Tibial artery (tissue), 4 donors: ENCODE measurements at regions not wholly inside any gene's neighbourhood (a gene's known extent, or its start where the extent isn't known, plus 50 kb on each side); places are given as distances from the start of the nearest gene placed in this dataset.

Experiments
- DNase-seq, 2 donors: peaks; one replicate each; pipeline ENCODE4 v3.0.0-alpha.2; 2019
- H3K27ac ChIP-seq, 2 donors: fragments of 200-600 bp; sonication (generic) in 1 of 2; 1 replicate in 1 of 2; 2 replicates in 1 of 2; pipeline ENCODE4 v1.5.1; 2018 to 2019; ENCODE audit warnings: mild to moderate bottlenecking in 1 of 2
- H3K27me3 ChIP-seq, 2 donors: fragments of 200-600 bp; sonication (generic) in 1 of 2; one replicate each; pipeline versions ENCODE4 v1.5.1 to v1.6.0; 2016 to 2019
- H3K36me3 ChIP-seq, 3 donors: fragments of 200-600 bp; sonication (generic) in 2 of 3; one replicate each; pipeline ENCODE4 v1.5.1; 2016 to 2019; ENCODE audit warnings: mild to moderate bottlenecking in 2 of 3
- H3K4me1 ChIP-seq, 4 donors: fragments of 200-600 bp; sonication (generic) in 2 of 4; 1 replicate in 3 of 4; 2 replicates in 1 of 4; pipeline ENCODE4 v1.5.1; 2016 to 2019
- H3K4me3 ChIP-seq, 2 donors: fragments of 200-600 bp; sonication (generic) in 1 of 2; 1 replicate in 1 of 2; 2 replicates in 1 of 2; pipeline ENCODE4 v1.5.1; 2018 to 2019; ENCODE audit warnings: mild to moderate bottlenecking in 2 of 2
- H3K9me3 ChIP-seq, 3 donors: fragments of 200-600 bp; sonication (generic) in 1 of 3; one replicate each; pipeline ENCODE4 v1.5.1; 2016 to 2019
- intact Hi-C: fragments of 100-400 bp; cut with DNase I; formaldehyde crosslinking; loops from one replicate; pipeline ENCODE4 v1.15.0; 2023; ENCODE audit warnings: low total_unique reads
- TF ChIP-seq, protein P1 (sequence below), 2 experiments: fragments of 200-600 bp in 1 of 2; fragments of 450-650 bp in 1 of 2; IDR thresholded peaks; one replicate each; pipeline ENCODE4 v1.5.1; 2017 to 2019; ENCODE audit warnings: antibody characterized with exemption in 2 of 2, mild to moderate bottlenecking in 1 of 2, moderate library complexity in 1 of 2

DNA sequence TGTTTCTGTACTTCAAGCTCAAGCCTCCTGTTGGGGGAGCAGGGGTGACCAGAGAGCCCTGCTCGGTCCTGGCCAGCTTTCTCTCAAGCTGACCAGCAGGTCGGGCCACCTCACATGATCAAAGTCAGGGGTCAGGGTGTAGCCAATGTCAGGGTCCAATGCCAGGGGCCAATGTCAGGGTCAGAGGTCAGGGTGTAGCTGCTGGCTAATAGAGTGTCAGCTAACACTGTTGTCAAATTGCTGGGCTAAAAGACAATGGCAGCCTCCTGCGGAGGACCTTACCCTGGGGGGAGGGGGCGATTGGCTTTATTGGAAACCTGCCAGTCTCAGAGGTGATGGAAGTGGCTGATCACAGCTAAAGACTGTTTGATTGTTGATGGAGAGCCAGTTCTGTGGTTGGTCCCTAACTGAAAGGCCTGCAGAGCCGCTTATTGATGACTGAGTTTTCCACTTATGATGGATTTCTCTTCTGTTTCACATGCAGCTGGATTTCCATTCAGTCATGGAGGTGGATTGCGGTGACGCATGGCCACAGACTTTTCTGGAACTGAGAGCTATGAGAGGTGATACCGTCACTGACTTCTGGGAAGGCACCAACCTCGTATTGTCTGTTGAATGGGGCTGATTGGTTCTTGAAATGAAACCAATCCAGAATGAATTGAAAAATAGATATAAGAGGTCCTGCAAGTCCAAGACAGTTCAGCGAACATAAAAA lies 97.4 kb upstream of the ZFHX3 start:
- DNase-seq: no peak
- H3K27ac ChIP-seq: peak overlapping the region; percentile 73 to 79
- intact Hi-C loops: no loop called here

DNA sequence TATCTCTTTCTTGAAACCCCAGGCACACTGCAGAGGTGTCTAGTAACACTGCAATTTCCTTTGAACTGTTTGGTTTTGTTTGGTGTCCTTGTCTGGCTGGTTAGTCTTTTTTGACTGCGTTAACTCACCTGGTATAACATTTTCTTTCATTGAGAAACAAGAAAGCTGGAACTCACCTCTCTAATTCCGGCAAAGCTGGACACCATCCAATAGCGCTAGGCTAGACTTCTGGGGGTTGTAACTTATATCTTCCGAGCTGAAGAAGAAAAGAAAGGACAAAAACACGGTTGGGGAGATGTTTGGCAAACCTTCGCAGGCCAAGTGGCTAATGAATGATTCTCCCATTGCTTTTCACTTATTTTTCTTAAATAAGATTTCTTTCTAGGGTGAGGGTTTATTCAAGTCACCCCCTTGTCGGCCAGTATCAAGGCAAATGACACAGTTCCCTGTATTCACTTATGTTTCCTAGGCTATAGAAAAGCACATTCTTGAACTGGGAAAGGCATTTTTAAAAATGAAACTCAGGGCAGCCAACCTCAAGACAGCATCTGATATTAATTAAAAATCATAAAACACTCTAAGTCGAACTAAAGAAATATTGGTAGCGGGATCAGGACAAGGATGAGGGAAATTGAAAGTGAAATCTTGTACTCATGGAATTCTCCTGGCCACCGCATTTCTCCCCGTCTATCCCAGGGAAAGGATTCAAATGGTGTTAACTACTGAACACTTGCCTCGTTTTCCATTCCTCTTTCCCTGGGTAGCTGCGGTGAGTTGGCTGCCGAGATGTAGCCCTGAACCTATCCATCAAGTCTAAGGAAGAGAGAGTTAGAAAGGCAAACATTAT lies 95.9 kb upstream of the ZFHX3 start:
- no peaks in the 10 kb centered on the region for H3K36me3 ChIP-seq
- DNase-seq: no peak
- peak overlapping the region; percentile 73 to 79 for H3K27ac ChIP-seq
- TF ChIP-seq, protein P1, sequence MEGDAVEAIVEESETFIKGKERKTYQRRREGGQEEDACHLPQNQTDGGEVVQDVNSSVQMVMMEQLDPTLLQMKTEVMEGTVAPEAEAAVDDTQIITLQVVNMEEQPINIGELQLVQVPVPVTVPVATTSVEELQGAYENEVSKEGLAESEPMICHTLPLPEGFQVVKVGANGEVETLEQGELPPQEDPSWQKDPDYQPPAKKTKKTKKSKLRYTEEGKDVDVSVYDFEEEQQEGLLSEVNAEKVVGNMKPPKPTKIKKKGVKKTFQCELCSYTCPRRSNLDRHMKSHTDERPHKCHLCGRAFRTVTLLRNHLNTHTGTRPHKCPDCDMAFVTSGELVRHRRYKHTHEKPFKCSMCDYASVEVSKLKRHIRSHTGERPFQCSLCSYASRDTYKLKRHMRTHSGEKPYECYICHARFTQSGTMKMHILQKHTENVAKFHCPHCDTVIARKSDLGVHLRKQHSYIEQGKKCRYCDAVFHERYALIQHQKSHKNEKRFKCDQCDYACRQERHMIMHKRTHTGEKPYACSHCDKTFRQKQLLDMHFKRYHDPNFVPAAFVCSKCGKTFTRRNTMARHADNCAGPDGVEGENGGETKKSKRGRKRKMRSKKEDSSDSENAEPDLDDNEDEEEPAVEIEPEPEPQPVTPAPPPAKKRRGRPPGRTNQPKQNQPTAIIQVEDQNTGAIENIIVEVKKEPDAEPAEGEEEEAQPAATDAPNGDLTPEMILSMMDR (IDR thresholded peaks at IDR 0.05): no peak
- H3K4me3 ChIP-seq: peak overlapping the region; percentile 43 to 54
- H3K9me3 ChIP-seq: no peaks in the 10 kb centered on the region
- no peaks in the 10 kb centered on the region for H3K27me3 ChIP-seq
- intact Hi-C loops: no loop called here
- peaks cover 0 to 15% (median 6%) of the 10 kb centered on the region in 4 donors for H3K4me1 ChIP-seq

More for the DNA sequence above, 97.4 kb upstream of the ZFHX3 start:
- TF ChIP-seq, protein P1 (IDR thresholded peaks at IDR 0.05): no peak
- no peak overlapping the region for H3K4me3 ChIP-seq
- H3K4me1 ChIP-seq: peaks cover 0 to 15% (median 6%) of the 10 kb centered on the region in 4 donors
- H3K36me3 ChIP-seq: no peaks in the 10 kb centered on the region
- H3K9me3 ChIP-seq: no peaks in the 10 kb centered on the region
- no peaks in the 10 kb centered on the region for H3K27me3 ChIP-seq

DNA sequence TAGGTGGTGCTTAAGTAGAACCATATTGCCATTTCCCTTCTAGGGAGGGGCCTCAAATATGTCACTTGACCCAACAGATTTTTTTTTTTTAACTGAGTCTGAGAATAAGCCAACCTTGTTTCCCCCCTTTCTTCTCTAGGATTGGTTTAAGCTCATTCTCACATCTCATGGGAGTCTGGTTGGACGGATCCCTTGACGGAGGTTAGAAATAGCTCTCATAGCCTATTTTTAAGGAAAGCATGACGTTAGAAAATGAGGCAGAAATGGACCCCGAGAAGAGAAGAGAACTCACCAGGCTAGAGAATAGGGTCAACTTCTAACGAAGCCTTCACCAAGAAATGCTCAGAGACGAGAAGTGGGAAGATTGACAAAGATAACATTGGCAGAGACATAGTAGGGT lies 95.1 kb upstream of the ZFHX3 start:
- intact Hi-C loops: no loop called here
- H3K27ac ChIP-seq: peak overlapping the region; percentile 73 to 79
- H3K36me3 ChIP-seq: no peaks in the 10 kb centered on the region
- H3K9me3 ChIP-seq: no peaks in the 10 kb centered on the region
- H3K4me1 ChIP-seq: peaks cover 0 to 15% (median 6%) of the 10 kb centered on the region in 4 donors
- TF ChIP-seq, protein P1 (IDR thresholded peaks at IDR 0.05): no peak
- DNase-seq: no peak
- no peaks in the 10 kb centered on the region for H3K27me3 ChIP-seq
- H3K4me3 ChIP-seq: peak overlapping the region; percentile 43 to 54

DNA sequence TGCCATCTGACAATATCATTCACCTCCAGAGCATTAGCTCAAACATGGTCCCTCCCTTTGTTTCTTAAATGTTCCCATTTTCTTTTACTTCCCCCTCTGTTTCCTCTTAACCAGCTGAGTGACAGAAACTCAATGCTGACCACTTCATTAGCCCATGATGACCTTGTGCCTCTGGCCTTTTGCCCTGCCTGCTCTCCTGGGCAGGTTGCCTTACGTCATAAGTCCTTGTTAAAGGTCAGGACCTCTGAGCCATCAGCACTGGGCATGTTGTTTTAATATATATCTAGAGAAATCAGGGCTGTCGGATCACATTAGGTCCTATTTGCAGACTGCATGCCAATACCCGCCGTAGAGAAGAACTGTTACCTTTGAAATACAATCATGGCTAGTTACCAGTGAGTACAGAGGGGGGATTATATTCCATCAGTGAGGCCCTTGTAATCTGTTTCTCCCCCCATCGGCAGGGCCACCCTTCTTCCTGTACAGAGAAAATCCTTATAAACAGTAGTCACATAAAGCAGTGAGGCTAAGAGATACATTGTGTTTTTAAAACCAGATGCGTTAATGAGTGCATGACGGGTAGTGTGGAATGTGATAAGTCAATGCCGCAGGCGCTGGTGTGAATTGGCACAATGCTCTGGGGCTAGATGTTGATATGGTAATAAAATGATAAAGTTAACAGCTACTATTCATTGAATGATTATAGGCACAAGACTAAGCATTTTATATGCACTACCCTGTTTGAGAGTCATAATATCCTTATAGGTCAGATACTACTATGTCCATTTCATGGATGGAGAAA lies 94.3 kb upstream of the ZFHX3 start:
- Histone ChIP-seq H3K27ac (peak overlapping the region; percentile 73 to 79), H3K36me3 (no peaks in the 10 kb centered on the region), H3K4me3 (no peak overlapping the region), H3K4me1 (peaks cover 0 to 19% (median 6%) of the 10 kb centered on the region in 4 donors), H3K27me3 (no peaks in the 10 kb centered on the region), H3K9me3 (no peaks in the 10 kb centered on the region)
- TF ChIP-seq, protein P1 (IDR thresholded peaks at IDR 0.05): no peak
- intact Hi-C loops: no loop called here
- no peak for DNase-seq

DNA sequence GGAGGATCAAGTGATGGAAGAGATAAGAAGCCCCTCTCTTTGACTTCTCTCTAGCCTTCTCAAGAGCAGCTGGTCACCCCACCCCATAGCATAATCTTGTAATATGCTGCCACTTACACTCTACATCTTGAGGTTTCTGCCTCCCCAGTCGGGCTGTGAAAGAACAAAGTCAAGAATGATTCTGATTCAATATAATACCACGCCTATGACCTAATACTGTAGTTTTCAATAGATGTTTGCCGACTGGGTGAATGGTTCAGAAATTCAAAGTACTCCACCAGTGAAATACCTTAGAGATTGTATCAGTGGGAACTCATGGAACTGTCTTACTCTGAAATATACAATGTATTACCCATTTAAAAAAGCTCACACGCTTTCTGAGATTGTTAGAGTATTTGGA lies 93.0 kb upstream of the ZFHX3 start:
- Histone ChIP-seq H3K27me3 (no peaks in the 10 kb centered on the region), H3K4me1 (peaks cover 0 to 25% (median 6%) of the 10 kb centered on the region in 4 donors), H3K36me3 (no peaks in the 10 kb centered on the region), H3K27ac (no peak overlapping the region), H3K4me3 (no peak overlapping the region), H3K9me3 (no peaks in the 10 kb centered on the region)
- TF ChIP-seq, protein P1 (IDR thresholded peaks at IDR 0.05): no peak
- DNase-seq: no peak
- intact Hi-C loops: no loop called here
